ENCODE measurements at regions not wholly inside any gene's neighbourhood (a gene's known extent, or its start where the extent isn't known, plus 50 kb on each side); places are given as distances from the start of the nearest gene placed in this dataset.
A peak's percentile ranks its signal among the peaks of the same experiment; 100 is the strongest.

DNA sequence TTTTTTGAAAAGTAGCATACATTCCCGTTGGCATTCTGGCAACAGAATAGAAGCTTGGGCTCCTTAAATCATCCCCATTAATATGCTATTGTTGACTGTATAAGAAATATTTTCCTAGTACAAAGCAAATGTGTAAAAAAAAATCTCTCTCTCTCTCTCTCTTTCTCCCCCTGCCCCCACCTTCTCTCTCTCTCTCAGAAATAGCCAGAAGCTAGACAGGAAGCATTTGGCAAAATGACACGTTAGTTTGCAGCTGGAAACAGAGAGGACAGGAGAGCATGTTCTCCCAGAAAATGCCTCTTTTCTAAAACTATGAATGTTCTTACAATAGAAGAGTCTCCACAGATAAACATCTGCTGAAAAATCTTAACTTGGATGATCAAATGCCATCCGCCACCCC, 59.6 kb upstream of the AKR1E2 start:
- H3K4me3 ChIP-seq (ENCODE audit: low read depth, low read length), result no peak overlapping the region
- DNase-seq (ENCODE audit: low read depth), result no peak
- TF ChIP-seq, protein P1, sequence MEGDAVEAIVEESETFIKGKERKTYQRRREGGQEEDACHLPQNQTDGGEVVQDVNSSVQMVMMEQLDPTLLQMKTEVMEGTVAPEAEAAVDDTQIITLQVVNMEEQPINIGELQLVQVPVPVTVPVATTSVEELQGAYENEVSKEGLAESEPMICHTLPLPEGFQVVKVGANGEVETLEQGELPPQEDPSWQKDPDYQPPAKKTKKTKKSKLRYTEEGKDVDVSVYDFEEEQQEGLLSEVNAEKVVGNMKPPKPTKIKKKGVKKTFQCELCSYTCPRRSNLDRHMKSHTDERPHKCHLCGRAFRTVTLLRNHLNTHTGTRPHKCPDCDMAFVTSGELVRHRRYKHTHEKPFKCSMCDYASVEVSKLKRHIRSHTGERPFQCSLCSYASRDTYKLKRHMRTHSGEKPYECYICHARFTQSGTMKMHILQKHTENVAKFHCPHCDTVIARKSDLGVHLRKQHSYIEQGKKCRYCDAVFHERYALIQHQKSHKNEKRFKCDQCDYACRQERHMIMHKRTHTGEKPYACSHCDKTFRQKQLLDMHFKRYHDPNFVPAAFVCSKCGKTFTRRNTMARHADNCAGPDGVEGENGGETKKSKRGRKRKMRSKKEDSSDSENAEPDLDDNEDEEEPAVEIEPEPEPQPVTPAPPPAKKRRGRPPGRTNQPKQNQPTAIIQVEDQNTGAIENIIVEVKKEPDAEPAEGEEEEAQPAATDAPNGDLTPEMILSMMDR (conservative IDR thresholded peaks at IDR 0.05; ENCODE audit: low read depth, low read length), result no peak

DNA sequence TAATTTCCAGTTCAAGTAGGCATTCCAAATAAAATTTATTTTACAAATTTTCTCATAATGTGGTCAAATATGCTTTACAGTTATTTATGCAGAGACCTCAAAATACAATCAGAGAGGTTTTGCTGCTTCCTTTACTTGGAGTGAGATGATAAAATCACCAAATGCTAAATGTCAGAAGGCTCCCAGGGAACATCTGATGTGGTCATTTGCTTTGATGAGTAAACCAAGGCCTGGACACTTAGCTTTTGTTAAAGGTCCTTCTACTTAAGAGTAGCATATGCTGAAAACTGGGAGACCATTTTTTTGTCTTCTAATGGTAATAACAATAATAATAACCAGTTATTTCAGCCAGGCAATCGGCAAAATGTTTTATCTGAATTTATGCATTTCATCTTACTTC, 60.6 kb upstream of the AKR1E2 start:
- peak; percentile 29 for DNase-seq (ENCODE audit: low read depth)
- H3K4me3 ChIP-seq (ENCODE audit: low read depth, low read length), result no peak overlapping the region
- TF ChIP-seq, protein P1 (conservative IDR thresholded peaks at IDR 0.05; ENCODE audit: low read depth, low read length), result no peak

DNA sequence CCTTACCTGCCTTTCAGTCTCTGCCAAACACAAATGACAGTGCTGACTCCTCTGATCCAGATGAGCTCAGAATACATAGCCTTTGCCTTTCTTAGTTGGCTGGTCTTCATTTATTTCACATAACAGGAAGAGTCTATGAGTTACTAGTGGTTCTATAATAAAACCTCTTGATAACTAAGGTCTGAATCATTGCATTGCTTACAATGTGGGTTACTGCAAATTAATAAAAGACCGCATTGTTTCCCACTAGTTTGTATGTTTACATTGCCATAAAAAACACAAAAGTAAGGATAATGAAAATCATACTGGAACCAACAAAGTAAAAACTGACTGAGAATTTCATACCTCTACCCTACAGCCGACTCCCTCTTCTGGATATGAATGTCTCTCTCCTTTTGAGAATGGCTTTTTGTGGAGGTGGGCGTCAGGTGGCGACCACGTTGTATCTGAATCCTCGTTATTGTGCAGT, 62.0 kb upstream of the AKR1E2 start:
- TF ChIP-seq, protein P1 (conservative IDR thresholded peaks at IDR 0.05; ENCODE audit: low read depth, low read length), result peak; percentile 36
- peak; percentile 61 for DNase-seq (ENCODE audit: low read depth)
- H3K4me3 ChIP-seq (ENCODE audit: low read depth, low read length), result no peak overlapping the region

DNA sequence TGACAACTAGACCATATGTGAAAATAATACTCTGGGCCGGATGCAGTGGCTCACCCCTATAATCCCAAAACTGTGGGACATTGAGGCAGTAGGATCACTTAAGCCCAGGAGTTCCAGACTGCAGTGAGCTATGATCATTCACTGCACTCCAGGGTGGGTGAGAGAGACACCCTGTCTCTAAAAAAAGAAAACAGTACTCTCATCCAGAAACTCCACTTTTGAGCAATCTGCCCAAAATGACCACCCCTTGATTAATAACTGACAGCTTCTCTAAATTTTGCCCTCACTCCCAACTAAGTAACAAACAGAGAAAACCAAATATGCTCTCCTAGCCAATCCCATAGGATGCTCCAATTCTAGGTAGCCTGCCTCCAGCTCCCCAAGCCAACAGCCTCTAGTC, 62.5 kb upstream of the AKR1E2 start:
- DNase-seq (ENCODE audit: low read depth), result no peak
- TF ChIP-seq, protein P1 (conservative IDR thresholded peaks at IDR 0.05; ENCODE audit: low read depth, low read length), result no peak
- H3K4me3 ChIP-seq (ENCODE audit: low read depth, low read length), result no peak overlapping the region

GRCh38 chr10:4758256-4758655, 67.8 kb upstream of the AKR1E2 start:
- DNase-seq (ENCODE audit: low read depth), result no peak
- no peak overlapping the region for H3K4me3 ChIP-seq (ENCODE audit: low read depth, low read length)
- TF ChIP-seq, protein P1 (conservative IDR thresholded peaks at IDR 0.05; ENCODE audit: low read depth, low read length), result no peak

DNA sequence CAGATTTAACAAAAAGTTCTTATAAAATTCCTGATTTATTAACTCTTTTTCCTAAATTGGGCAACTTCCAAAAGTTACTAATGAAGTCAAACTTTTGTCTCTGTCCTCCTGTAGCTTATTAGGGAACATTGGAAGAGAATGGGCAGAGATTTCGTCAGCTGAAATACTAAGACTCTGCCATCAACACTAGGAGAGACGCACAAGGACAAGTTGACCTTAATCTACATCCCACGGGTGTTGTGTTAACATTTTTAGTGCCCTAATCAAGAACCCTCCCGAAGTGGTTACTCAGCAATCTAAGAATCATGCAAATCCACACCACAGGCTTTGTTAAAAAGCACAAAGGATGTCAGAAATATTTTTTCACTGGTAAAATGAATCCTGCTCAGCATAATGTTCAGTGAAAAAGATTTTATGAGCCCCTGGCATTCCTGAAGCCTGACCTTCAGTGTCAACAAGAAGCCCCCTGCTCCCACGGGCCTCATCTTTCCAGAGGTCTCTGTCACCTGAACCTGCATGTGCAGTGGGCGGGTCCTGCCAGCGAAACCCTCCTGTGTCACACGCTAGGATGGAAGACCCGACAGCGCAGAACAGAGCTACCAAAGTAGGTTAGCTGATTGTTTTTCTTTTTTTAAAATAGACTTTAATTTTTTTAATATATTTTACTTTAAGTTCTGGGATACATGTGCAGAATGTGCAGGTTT, 70.6 kb upstream of the AKR1E2 start:
- TF ChIP-seq, protein P1 (conservative IDR thresholded peaks at IDR 0.05; ENCODE audit: low read depth, low read length), result no peak
- DNase-seq (ENCODE audit: low read depth), result no peak

GRCh38 chr10:4754143-4754542, 71.9 kb upstream of the AKR1E2 start:
- DNase-seq (ENCODE audit: low read depth), result no peak
- TF ChIP-seq, protein P1 (conservative IDR thresholded peaks at IDR 0.05; ENCODE audit: low read depth, low read length), result no peak
- H3K4me3 ChIP-seq (ENCODE audit: low read depth, low read length), result no peak overlapping the region

More for the DNA sequence above, 70.6 kb upstream of the AKR1E2 start:
- H3K4me3 ChIP-seq (ENCODE audit: low read depth, low read length), result no peak overlapping the region
